ENCODE measurements at regions not wholly inside any gene's neighbourhood (a gene's known extent, or its start where the extent isn't known, plus 50 kb on each side); places are given as distances from the start of the nearest gene placed in this dataset.

GRCh38 chr4:83180431-83180968 is 66.0 kb upstream of the PLAC8 start:
- Histone ChIP-seq H3K27me3 (ENCODE audit: control insufficient read depth in 4 of 4, insufficient read depth in 4 of 4, low read length in 3 of 4) (no peaks in the 10 kb centered on the region), H3K9ac (ENCODE audit: low read depth in 1 of 2, low read length in 2 of 2) (no peak overlapping the region), H3K4me1 (ENCODE audit: control insufficient read depth in 4 of 4, insufficient read depth in 4 of 4, low read length in 3 of 4) (no peaks in the 10 kb centered on the region), H3K9me3 (ENCODE audit: control insufficient read depth in 4 of 4, low read length in 3 of 4) (no peaks in the 10 kb centered on the region), H3K36me3 (ENCODE audit: control insufficient read depth in 4 of 4, insufficient read depth in 3 of 4, low read depth in 1 of 4, low read length in 3 of 4) (no peaks in the 10 kb centered on the region), H3K4me3 (ENCODE audit: low read depth in 1 of 3, low read length in 3 of 3) (no peak overlapping the region), H3K27ac (ENCODE audit: low read depth in 1 of 2, low read length in 2 of 2) (no peak overlapping the region)
- WGBS, result 86% methylated on average over 7 of the region's 7 CpGs
- DNase-seq (ENCODE audit: low spot score), result no peak
- no peak for TF ChIP-seq ZBTB33 (IDR thresholded peaks at IDR 0.05)
- TF ChIP-seq GABPA (IDR thresholded peaks at IDR 0.05 in 1 of 2, conservative IDR thresholded peaks at IDR 0.05 in 1 of 2), result no peak
- no peak for TF ChIP-seq YY1 (IDR thresholded peaks at IDR 0.05)
- TF ChIP-seq MAX (IDR thresholded peaks at IDR 0.05), result no peak
- TF ChIP-seq REST (IDR thresholded peaks at IDR 0.05), result no peak
- TF ChIP-seq ATF3 (IDR thresholded peaks at IDR 0.05), result no peak
- no peak for TF ChIP-seq FOXA1 (IDR thresholded peaks at IDR 0.05)
- no peak for TF ChIP-seq SP1 (IDR thresholded peaks at IDR 0.05)
- no peak for TF ChIP-seq NR2F2 (IDR thresholded peaks at IDR 0.05)
- TF ChIP-seq TAF1 (conservative IDR thresholded peaks at IDR 0.05), result no peak
- no peak for TF ChIP-seq CTCF (IDR thresholded peaks at IDR 0.05; ENCODE audit: low read depth, low read length, missing input control)
- no peak for TF ChIP-seq HNF4A (conservative IDR thresholded peaks at IDR 0.05)
- no peak for TF ChIP-seq FOXA2 (IDR thresholded peaks at IDR 0.05)
- no peak for TF ChIP-seq RAD21 (IDR thresholded peaks at IDR 0.05)

- WGBS, result 77% methylated on average over 2 of the region's 2 CpGs
- Histone ChIP-seq H3K4me1 (ENCODE audit: control insufficient read depth in 4 of 4, insufficient read depth in 4 of 4, low read length in 3 of 4) (no peaks in the 10 kb centered on the region), H3K36me3 (ENCODE audit: control insufficient read depth in 4 of 4, insufficient read depth in 3 of 4, low read depth in 1 of 4, low read length in 3 of 4) (no peaks in the 10 kb centered on the region), H3K9me3 (ENCODE audit: control insufficient read depth in 4 of 4, low read length in 3 of 4) (no peaks in the 10 kb centered on the region), H3K27me3 (ENCODE audit: control insufficient read depth in 4 of 4, insufficient read depth in 4 of 4, low read length in 3 of 4) (no peaks in the 10 kb centered on the region), H3K27ac (ENCODE audit: low read depth in 1 of 2, low read length in 2 of 2) (no peak overlapping the region), H3K4me3 (ENCODE audit: low read depth in 1 of 3, low read length in 3 of 3) (no peak overlapping the region), H3K9ac (ENCODE audit: low read depth in 1 of 2, low read length in 2 of 2) (no peak overlapping the region)
- TF ChIP-seq RAD21 (IDR thresholded peaks at IDR 0.05), result no peak
- no peak for TF ChIP-seq FOXA1 (IDR thresholded peaks at IDR 0.05)
- no peak for TF ChIP-seq HNF4A (conservative IDR thresholded peaks at IDR 0.05)
- TF ChIP-seq RXRA (IDR thresholded peaks at IDR 0.05), result no peak
- TF ChIP-seq REST (IDR thresholded peaks at IDR 0.05), result no peak
- TF ChIP-seq CTCF (IDR thresholded peaks at IDR 0.05; ENCODE audit: low read depth, low read length, missing input control), result no peak
- no peak for TF ChIP-seq YY1 (IDR thresholded peaks at IDR 0.05)
- TF ChIP-seq EGR1 (IDR thresholded peaks at IDR 0.05; ENCODE audit: low read depth in 2 of 2), result no peak
- DNase-seq (ENCODE audit: low spot score), result no peak
Observed at GRCh38 chr4:83179205-83179604, 64.7 kb upstream of the PLAC8 start.

Measured in liver (tissue), 8 donors.